CD4-positive, alpha-beta memory T cell (primary cell): ENCODE measurements at regions not wholly inside any gene's neighbourhood (a gene's known extent, or its start where the extent isn't known, plus 50 kb on each side); places are given as distances from the start of the nearest gene placed in this dataset.
"Not testable (repeated sequence)": the region's sequence is repeated elsewhere in the genome, so short reads cannot be mapped to it uniquely, and the experiment has no call there.

Experiments
- CTCF ChIA-PET: fragments of 350-600 bp; sonication (Branson Sonifier 250); formaldehyde crosslinking; loops from one replicate; lab custom pipeline; 2021; ENCODE audit warnings: inconsistent platforms; ENCODE audit not compliant: partially characterized antibody; lab: Charles Lee
- POLR2A ChIA-PET: fragments of 350-600 bp; sonication (Branson Sonifier 250); formaldehyde crosslinking; loops from one replicate; lab custom pipeline; 2021; ENCODE audit not compliant: partially characterized antibody; lab: Charles Lee
- DNase-seq, 5 donors: peaks; one replicate each; pipeline versions ENCODE4 v3.0.0 to v3.0.0-alpha.2; 2020 to 2022; ENCODE audit warnings: mixed read lengths in 1 of 5
- H3K27ac ChIP-seq: one replicate; pipeline ENCODE4 v1.7.0; 2013; ENCODE audit warnings: low read depth, low read length
- H3K27me3 ChIP-seq: 2 replicates; pipeline ENCODE4 v1.7.0; 2013; ENCODE audit warnings: mild to moderate bottlenecking, low read length, moderate library complexity; ENCODE audit not compliant: insufficient read depth
- H3K36me3 ChIP-seq: 2 replicates; pipeline ENCODE4 v1.7.0; 2013; ENCODE audit warnings: mild to moderate bottlenecking, low read length, moderate library complexity; ENCODE audit not compliant: insufficient read depth
- H3K4me1 ChIP-seq: 2 replicates; pipeline ENCODE4 v1.7.0; 2013; ENCODE audit warnings: mild to moderate bottlenecking, low read length, moderate library complexity; ENCODE audit not compliant: insufficient read depth
- H3K4me3 ChIP-seq, 2 donors: one replicate each; pipeline ENCODE4 v1.7.0; 2013; ENCODE audit warnings: low read length in 2 of 2, mild to moderate bottlenecking in 1 of 2
- H3K9me3 ChIP-seq, 2 donors: one replicate each; pipeline ENCODE4 v1.7.0; 2013; ENCODE audit warnings: low read length in 2 of 2, control low read depth in 1 of 2; ENCODE audit not compliant: control insufficient read depth in 1 of 2
- H3K27ac Mint-ChIP-seq, 7 donors: one replicate each; pipeline ENCODE4 v1.8.0; 2020 to 2021; ENCODE audit warnings: mixed read lengths in 7 of 7, mild to moderate bottlenecking in 6 of 7, inconsistent platforms in 3 of 7, moderate library complexity in 3 of 7
- H3K27me3 Mint-ChIP-seq, 2 donors: one replicate each; pipeline ENCODE4 v1.8.0; 2020 to 2021; ENCODE audit warnings: mixed read lengths in 2 of 2
- H3K36me3 Mint-ChIP-seq, 2 donors: one replicate each; pipeline ENCODE4 v1.8.0; 2020 to 2021; ENCODE audit warnings: mixed read lengths in 2 of 2, inconsistent platforms in 1 of 2, mild to moderate bottlenecking in 1 of 2
- H3K4me1 Mint-ChIP-seq, 4 donors: one replicate each; pipeline ENCODE4 v1.8.0; 2020 to 2021; ENCODE audit warnings: mixed read lengths in 4 of 4, mild to moderate bottlenecking in 1 of 4
- H3K4me3 Mint-ChIP-seq, 8 donors: one replicate each; pipeline ENCODE4 v1.8.0; 2020 to 2021; ENCODE audit warnings: mixed read lengths in 8 of 8, mild to moderate bottlenecking in 7 of 8, moderate library complexity in 6 of 8, inconsistent platforms in 3 of 8
- H3K9me3 Mint-ChIP-seq, 8 donors: one replicate each; pipeline ENCODE4 v1.8.0; 2020 to 2021; ENCODE audit warnings: mixed read lengths in 8 of 8, mild to moderate bottlenecking in 5 of 8, inconsistent platforms in 3 of 8, moderate library complexity in 1 of 8
- intact Hi-C: fragments of 100-400 bp; cut with micrococcal nuclease; formaldehyde crosslinking; loops from one replicate; pipeline ENCODE4 v1.15.1; 2023

DNA sequence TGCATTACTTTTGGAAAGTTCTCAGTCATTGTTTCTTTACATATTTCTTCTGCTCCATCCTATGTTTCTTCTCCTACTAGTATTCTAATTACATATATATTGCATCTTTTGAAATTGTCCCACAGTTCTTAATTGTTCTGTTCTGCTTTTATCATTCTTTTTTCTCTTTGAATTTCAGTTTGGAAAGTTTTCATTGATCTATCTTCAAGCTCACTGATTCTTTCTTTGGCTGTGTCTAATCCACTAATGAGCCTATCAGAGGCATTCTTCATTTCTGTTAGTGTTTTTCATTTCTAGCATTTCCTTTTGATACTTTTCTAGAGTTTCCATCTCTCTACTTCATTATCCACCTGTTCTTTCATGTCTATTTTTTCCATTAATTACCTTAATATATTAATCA, 159.0 kb upstream of the KCNJ15 start:
- Mint-ChIP-seq H3K36me3 (no peaks in the 10 kb centered on the region), H3K4me1 (no peaks in the 10 kb centered on the region), H3K4me3 (no peak overlapping the region), H3K27me3 (peaks cover 4 to 10% of the 10 kb centered on the region in 2 donors), H3K9me3 (peaks cover 0 to 14% (median 4%) of the 10 kb centered on the region in 8 donors), H3K27ac (no peak overlapping the region)
- CTCF ChIA-PET: no interaction called here
- DNase-seq: no peak
- no peak overlapping the region for H3K4me3 ChIP-seq
- POLR2A ChIA-PET: no interaction called here
- H3K9me3 ChIP-seq: no peaks in the 10 kb centered on the region
- intact Hi-C loops: no loop called here
- H3K36me3 ChIP-seq: no peaks in the 10 kb centered on the region
- no peaks in the 10 kb centered on the region for H3K4me1 ChIP-seq
- H3K27ac ChIP-seq: no peak overlapping the region
- no peaks in the 10 kb centered on the region for H3K27me3 ChIP-seq

DNA sequence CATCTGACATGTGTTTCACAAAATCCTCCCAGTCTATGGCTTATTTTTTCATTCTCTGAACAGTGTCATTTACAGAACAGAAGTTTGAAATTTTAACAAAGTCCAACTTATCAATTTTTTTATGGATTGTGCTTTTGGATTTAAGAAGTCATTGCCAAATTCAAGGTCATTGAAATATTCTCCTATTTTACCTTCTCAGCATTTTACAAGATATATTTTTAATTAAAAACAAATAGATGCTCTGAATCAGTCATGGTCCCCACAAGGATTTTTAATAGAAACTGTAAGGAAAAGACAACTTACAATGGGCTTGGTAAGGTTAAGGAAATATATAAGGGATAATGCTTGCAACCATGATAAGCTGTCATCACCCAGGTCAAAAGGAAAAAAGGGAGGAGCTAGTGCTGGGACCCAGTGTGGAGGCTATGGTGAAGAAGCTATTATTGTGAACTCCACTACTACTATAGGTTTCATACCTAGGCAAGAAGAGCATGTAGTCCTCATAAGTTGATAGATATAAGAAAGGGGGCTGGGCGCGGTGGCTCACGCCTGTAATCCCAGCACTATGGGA, 144.5 kb upstream of the KCNJ15 start:
- CTCF ChIA-PET: no interaction called here
- peaks cover 0 to 3% of the 10 kb centered on the region in 2 donors for H3K27me3 Mint-ChIP-seq

DNA sequence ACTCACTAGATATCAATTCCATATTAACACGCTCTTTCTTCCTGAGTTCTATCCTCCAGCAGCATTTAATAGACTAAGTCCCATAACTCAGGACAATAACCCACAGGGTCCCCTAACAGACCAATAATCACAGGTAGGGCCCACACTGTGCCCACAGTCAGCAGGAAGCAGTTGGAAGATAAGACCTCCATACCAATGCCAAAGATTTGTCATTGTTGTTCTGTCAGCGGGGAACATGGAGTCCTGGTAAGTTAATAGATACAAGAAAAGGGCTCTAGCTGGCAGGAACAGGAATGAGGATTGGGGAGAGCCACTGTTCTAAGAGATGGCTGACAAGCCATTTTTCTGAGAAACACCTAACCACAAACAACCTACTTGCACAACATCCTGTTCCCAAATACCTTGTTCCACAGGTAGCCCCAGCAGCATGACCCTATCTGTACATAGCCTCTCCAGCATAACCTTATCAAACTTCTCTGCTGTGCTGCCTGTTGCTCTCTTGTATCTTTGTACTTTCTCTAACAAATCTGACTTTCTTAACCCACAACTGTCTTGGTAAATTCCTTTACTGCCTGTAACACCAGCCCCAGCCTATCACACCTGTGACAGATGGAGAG, 142.0 kb upstream of the KCNJ15 start:
- H3K27ac ChIP-seq: no peak overlapping the region
- Mint-ChIP-seq H3K36me3 (no peaks in the 10 kb centered on the region), H3K9me3 (peaks cover 0 to 4% (median 0%) of the 10 kb centered on the region in 8 donors), H3K27ac (no peak overlapping the region), H3K27me3 (peaks cover 0 to 3% of the 10 kb centered on the region in 2 donors), H3K4me3 (no peak overlapping the region), H3K4me1 (peaks cover 0 to 4% (median 2%) of the 10 kb centered on the region in 4 donors)
- H3K27me3 ChIP-seq: no peaks in the 10 kb centered on the region
- no peak for DNase-seq
- no peaks in the 10 kb centered on the region for H3K9me3 ChIP-seq
- no peak overlapping the region for H3K4me3 ChIP-seq
- ChIA-PET CTCF (no interaction called here), POLR2A (no interaction called here)
- intact Hi-C loops: no loop called here
- H3K4me1 ChIP-seq: no peaks in the 10 kb centered on the region
- no peaks in the 10 kb centered on the region for H3K36me3 ChIP-seq

More for the DNA sequence above, 144.5 kb upstream of the KCNJ15 start:
- Histone ChIP-seq H3K4me3 (no peak overlapping the region), H3K9me3 (no peaks in the 10 kb centered on the region), H3K27me3 (no peaks in the 10 kb centered on the region), H3K27ac (no peak overlapping the region), H3K4me1 (no peaks in the 10 kb centered on the region), H3K36me3 (no peaks in the 10 kb centered on the region)
- intact Hi-C loops: no loop called here
- peaks cover 0 to 4% (median 0%) of the 10 kb centered on the region in 8 donors for H3K9me3 Mint-ChIP-seq
- no peak for DNase-seq
- POLR2A ChIA-PET: no interaction called here
- peaks cover 0 to 4% (median 2%) of the 10 kb centered on the region in 4 donors for H3K4me1 Mint-ChIP-seq
- no peaks in the 10 kb centered on the region for H3K36me3 Mint-ChIP-seq
- no peak overlapping the region for H3K4me3 Mint-ChIP-seq
- H3K27ac Mint-ChIP-seq: no peak overlapping the region

DNA sequence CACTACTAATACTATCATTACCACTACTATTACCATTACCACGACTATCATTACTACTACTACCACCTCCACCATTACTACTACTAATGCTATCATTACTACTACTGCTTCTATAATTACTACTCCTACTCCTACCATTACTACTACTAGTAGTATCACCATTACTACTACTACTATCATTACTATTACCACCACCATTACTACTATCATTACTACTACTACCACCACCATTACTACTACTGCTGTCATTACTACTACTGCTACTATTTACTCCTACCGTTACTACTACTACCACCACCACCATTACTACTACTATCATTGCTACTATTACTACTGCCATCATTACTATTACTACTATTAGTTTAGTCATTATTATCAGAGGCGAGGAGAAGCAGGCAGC, 140.9 kb upstream of the KCNJ15 start:
- Mint-ChIP-seq H3K27ac (no peak overlapping the region), H3K27me3 (peaks cover 0 to 3% of the 10 kb centered on the region in 2 donors), H3K4me1 (peaks cover 0 to 4% (median 2%) of the 10 kb centered on the region in 4 donors), H3K4me3 (no peak overlapping the region), H3K9me3 (peaks cover 0 to 5% (median under 1%) of the 10 kb centered on the region in 8 donors), H3K36me3 (no peaks in the 10 kb centered on the region)
- intact Hi-C loops: no loop called here
- no peak for DNase-seq
- ChIA-PET POLR2A (no interaction called here), CTCF (no interaction called here)
- Histone ChIP-seq H3K4me3 (no peak overlapping the region), H3K27ac (no peak overlapping the region), H3K4me1 (no peaks in the 10 kb centered on the region), H3K36me3 (no peaks in the 10 kb centered on the region), H3K27me3 (no peaks in the 10 kb centered on the region), H3K9me3 (no peaks in the 10 kb centered on the region)

DNA sequence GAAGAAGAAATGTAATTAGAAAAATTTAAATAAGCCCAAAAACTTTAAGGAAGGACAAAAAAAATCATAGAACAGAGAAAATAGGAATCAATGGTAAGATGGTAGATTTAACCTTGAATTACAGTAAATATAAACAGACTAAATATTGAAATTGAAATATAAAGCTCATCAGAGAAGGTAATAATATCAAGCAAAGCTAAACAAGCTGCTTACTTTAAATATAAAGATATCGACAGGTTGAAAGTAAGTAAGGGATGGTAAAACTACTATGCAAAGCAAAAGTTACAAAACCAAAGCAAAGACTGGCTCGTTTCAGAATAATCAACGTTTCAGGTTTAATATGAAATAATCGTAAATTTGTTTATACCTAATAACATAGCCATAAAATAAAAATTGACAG, 137.0 kb upstream of the KCNJ15 start:
- H3K27me3 ChIP-seq: no peaks in the 10 kb centered on the region

GRCh38 chr21:38120679-38120983, 136.2 kb upstream of the KCNJ15 start:
- DNase-seq, H3K4me1 Mint-ChIP-seq, H3K36me3 ChIP-seq, H3K4me1 ChIP-seq, H3K9me3 ChIP-seq, H3K27me3 ChIP-seq, H3K36me3 Mint-ChIP-seq, H3K4me3 Mint-ChIP-seq, POLR2A ChIA-PET, H3K27ac Mint-ChIP-seq, H3K27ac ChIP-seq, H3K27me3 Mint-ChIP-seq, CTCF ChIA-PET, intact Hi-C loops, H3K9me3 Mint-ChIP-seq: not testable (repeated sequence)
- peak overlapping the region in 1 of 2 donors; percentile 54 for H3K4me3 ChIP-seq

More for the DNA sequence above, 137.0 kb upstream of the KCNJ15 start:
- POLR2A ChIA-PET: no interaction called here
- intact Hi-C loops: no loop called here
- H3K36me3 Mint-ChIP-seq: no peaks in the 10 kb centered on the region
- Histone ChIP-seq H3K4me1 (no peaks in the 10 kb centered on the region), H3K36me3 (no peaks in the 10 kb centered on the region), H3K9me3 (no peaks in the 10 kb centered on the region), H3K4me3 (no peak overlapping the region), H3K27ac (no peak overlapping the region)
- CTCF ChIA-PET: no interaction called here
- H3K27ac Mint-ChIP-seq: no peak overlapping the region
- peaks cover 0 to 4% (median 0%) of the 10 kb centered on the region in 8 donors for H3K9me3 Mint-ChIP-seq
- no peak overlapping the region for H3K4me3 Mint-ChIP-seq
- H3K27me3 Mint-ChIP-seq: no peaks in the 10 kb centered on the region
- peaks cover 0 to 2% (median under 1%) of the 10 kb centered on the region in 4 donors for H3K4me1 Mint-ChIP-seq
- DNase-seq: no peak

DNA sequence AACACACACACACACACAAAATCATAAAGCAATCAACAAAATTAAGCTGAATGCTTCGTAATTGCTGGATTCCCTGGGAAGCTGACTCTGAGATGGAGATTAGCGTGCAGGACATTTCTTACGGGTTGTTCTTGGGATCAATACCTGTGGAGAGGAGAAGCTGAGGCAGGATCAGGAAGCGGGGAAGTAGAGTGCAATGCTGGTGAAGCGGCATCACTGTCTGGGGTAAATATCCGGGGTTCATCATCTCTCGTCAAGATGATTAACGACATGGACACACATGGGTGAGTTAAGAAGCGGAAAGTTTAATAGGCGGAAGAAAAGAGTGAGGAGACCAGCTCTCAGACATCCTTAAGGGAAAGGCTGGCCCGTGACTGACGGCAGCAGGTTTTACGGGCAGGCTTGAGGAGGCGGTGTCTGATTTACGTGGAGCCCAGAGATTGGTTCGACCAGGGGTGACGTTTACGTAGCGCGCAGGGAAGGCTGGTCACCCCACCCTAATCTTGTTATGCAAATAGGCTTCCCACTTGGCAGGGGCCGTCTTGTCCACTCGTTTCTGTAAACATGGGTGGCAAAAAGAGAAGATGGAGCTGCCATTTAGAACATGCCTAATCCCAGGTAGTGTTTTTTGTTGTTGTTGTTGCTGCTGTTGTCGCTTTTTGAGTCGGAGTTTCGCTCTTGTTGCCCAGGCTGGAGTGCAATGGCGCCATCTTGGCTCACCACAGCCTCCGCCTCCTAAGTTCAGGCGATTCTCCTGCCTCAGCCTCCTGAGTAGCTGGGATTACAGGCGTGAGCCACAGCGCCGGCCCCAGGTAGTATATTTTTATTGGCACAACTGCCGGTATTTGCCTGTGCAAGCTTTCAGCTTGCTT, 135.6 kb upstream of the KCNJ15 start:
- DNase-seq: no peak
- no peak overlapping the region for H3K27ac Mint-ChIP-seq
- CTCF ChIA-PET: no interaction called here

More for the DNA sequence above, 135.6 kb upstream of the KCNJ15 start:
- no peak overlapping the region for H3K27ac ChIP-seq
- H3K27me3 ChIP-seq: no peaks in the 10 kb centered on the region
- H3K36me3 ChIP-seq: no peaks in the 10 kb centered on the region
- intact Hi-C loops: no loop called here
- no peaks in the 10 kb centered on the region for H3K9me3 ChIP-seq
- H3K4me3 ChIP-seq: peak overlapping the region in 1 of 2 donors; percentile 54
- Mint-ChIP-seq H3K4me3 (no peak overlapping the region), H3K36me3 (no peaks in the 10 kb centered on the region), H3K27me3 (no peaks in the 10 kb centered on the region), H3K9me3 (peaks cover 0 to 4% (median 0%) of the 10 kb centered on the region in 8 donors), H3K4me1 (no peaks in the 10 kb centered on the region)
- no peaks in the 10 kb centered on the region for H3K4me1 ChIP-seq
- POLR2A ChIA-PET: no interaction called here
